Skeletal muscle tissue (tissue), 3 donors: ENCODE measurements at regions not wholly inside any gene's neighbourhood (a gene's known extent, or its start where the extent isn't known, plus 50 kb on each side); places are given as distances from the start of the nearest gene placed in this dataset.

ENCODE experiments used
- H3K27ac ChIP-seq: one replicate; pipeline ENCODE4 v1.7.0; 2013; ENCODE audit warnings: mild to moderate bottlenecking, low read depth, low read length, inconsistent platforms
- H3K27me3 ChIP-seq, 3 donors: one replicate each; pipeline ENCODE4 v1.7.0; 2013; ENCODE audit warnings: low read length in 3 of 3; ENCODE audit not compliant: control insufficient read depth in 3 of 3, insufficient read depth in 3 of 3
- H3K36me3 ChIP-seq, 3 donors: one replicate each; pipeline ENCODE4 v1.7.0; 2013; ENCODE audit warnings: low read length in 3 of 3; ENCODE audit not compliant: control insufficient read depth in 3 of 3, insufficient read depth in 3 of 3
- H3K4me1 ChIP-seq, 3 donors: one replicate each; pipeline ENCODE4 v1.7.0; 2013; ENCODE audit warnings: low read length in 3 of 3, mild to moderate bottlenecking in 3 of 3; ENCODE audit not compliant: control insufficient read depth in 3 of 3, insufficient read depth in 3 of 3
- H3K4me3 ChIP-seq, 3 donors: one replicate each; pipeline ENCODE4 v1.7.0; 2013; ENCODE audit warnings: low read length in 3 of 3
- H3K9ac ChIP-seq, 3 donors: one replicate each; pipeline ENCODE4 v1.7.0; 2013; ENCODE audit warnings: low read length in 3 of 3, mild to moderate bottlenecking in 3 of 3, moderate library complexity in 2 of 3, low read depth in 1 of 3
- H3K9me3 ChIP-seq, 3 donors: one replicate each; pipeline ENCODE4 v1.7.0; 2013; ENCODE audit warnings: low read length in 3 of 3; ENCODE audit not compliant: control insufficient read depth in 3 of 3
- donor health status: Osteomylitis.

DNA sequence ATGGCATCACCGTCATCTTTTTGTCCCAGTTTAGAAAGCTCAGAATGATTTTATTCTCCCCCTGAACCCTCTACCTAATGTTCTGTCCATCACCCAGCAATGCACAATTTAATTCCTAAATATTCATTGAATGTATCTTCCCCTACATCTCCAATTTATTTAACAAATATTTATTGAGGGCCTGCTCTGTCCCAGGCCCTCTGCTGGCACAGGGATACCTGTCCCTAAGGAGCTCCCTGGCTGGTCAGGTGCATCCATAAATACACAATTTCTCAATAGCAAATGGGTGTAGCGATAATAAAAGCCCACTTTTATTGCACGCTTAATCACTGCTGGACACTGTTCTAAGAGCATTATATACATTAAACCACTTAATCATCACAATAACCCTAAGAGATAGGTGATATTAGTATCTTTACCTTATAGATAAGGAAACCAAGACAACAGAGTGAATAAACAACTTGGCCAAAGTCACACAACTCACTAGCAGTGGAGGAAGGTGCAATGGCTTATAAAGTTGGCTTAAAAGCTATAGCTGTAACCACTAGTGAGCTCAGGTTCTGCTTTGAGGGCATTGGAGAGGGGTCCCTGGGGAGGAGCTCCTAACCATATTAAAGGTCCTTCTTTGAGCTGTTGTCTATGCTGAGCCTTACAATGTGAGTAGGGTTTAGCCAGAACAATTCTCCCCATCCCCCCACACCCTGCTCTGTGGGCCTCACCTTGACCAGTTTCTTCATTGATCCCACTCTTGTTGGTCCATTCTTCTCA lies 126.3 kb upstream of the JUN start:
- Histone ChIP-seq H3K27me3 (no peaks in the 10 kb centered on the region), H3K4me3 (no peak overlapping the region), H3K36me3 (no peaks in the 10 kb centered on the region)

DNA sequence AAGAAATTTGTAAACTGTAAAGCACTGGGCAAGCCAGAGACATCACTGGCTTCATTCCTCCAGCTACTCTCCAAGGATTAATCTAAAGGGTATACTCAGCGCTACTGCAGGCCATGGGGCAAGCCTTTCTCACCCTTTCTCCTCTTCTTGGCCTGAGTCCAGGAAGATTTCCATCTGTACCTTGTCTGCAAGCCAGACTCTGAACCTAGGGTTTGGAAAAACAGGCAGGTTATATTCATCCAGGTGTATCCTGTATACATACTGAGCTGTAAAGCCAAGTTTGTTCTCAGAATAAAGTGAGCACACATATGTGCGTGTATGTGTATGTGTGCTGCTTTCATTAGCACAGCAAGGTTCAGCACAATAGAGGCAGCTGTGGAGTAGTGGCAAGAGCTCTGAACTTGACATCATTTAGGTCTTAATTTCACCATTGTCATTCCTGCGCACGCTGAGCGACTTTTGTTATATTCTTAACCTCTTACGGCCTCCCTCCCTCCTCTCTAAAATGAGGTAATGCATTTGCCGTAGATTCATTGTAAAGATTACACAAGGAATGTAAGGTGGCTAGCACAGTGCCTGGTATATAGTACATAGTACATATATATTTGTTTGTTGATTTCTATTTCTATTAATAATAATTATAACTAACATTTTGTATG lies 128.1 kb upstream of the JUN start:
- Histone ChIP-seq H3K9me3 (no peaks in the 10 kb centered on the region), H3K4me3 (no peak overlapping the region), H3K27ac (no peak overlapping the region), H3K4me1 (peaks cover 0 to 8% (median 0%) of the 10 kb centered on the region in 3 donors), H3K27me3 (no peaks in the 10 kb centered on the region), H3K36me3 (no peaks in the 10 kb centered on the region), H3K9ac (no peak overlapping the region)

More for the DNA sequence above, 126.3 kb upstream of the JUN start:
- no peaks in the 10 kb centered on the region for H3K9me3 ChIP-seq
- H3K4me1 ChIP-seq: peaks cover 0 to 8% (median 0%) of the 10 kb centered on the region in 3 donors
- no peak overlapping the region for H3K9ac ChIP-seq
- H3K27ac ChIP-seq: no peak overlapping the region

DNA sequence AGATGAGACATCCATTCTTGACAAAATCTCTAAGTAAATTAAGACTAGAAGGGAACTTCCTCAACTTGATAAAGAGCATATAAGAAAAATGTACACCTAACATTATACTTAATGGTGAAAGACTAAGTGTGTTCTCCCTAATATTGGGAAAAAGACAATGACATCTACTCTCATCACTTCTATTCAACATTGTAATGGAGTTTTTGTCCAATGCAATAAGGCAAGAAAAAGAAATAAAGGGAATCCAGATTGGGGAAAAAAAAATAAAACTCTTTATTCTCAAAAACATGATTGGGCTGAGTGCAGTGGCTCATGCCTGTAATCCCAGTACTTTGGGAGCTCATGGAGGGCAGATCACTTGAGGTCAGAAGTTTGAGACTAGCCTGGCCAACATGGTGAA lies 131.1 kb upstream of the JUN start:
- no peaks in the 10 kb centered on the region for H3K9me3 ChIP-seq
- no peaks in the 10 kb centered on the region for H3K36me3 ChIP-seq
- H3K4me1 ChIP-seq: peaks cover 0 to 4% (median 0%) of the 10 kb centered on the region in 3 donors
- no peak overlapping the region for H3K9ac ChIP-seq
- no peaks in the 10 kb centered on the region for H3K27me3 ChIP-seq
- H3K4me3 ChIP-seq: no peak overlapping the region
- H3K27ac ChIP-seq: no peak overlapping the region

DNA sequence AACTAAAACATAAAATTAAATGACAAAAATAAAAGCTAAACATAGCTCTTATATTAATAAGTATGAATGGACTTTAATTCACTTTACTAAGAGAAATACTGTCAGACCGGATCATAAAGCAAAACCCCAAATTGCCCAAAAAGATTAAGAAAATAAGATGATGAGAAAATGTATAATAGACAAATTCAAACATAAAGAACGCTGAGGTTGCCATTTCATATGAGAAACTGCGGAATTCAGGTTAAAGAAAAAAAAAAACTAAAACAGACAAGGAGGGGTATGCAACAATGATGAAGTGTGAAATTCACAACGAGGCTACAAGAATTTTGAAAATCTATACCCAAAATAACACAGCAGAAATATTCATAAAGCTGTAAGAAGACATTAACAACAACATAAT lies 133.6 kb upstream of the JUN start:
- Histone ChIP-seq H3K4me1 (peaks cover 3 to 7% (median 6%) of the 10 kb centered on the region in 3 donors), H3K9me3 (no peaks in the 10 kb centered on the region), H3K9ac (no peak overlapping the region)

DNA sequence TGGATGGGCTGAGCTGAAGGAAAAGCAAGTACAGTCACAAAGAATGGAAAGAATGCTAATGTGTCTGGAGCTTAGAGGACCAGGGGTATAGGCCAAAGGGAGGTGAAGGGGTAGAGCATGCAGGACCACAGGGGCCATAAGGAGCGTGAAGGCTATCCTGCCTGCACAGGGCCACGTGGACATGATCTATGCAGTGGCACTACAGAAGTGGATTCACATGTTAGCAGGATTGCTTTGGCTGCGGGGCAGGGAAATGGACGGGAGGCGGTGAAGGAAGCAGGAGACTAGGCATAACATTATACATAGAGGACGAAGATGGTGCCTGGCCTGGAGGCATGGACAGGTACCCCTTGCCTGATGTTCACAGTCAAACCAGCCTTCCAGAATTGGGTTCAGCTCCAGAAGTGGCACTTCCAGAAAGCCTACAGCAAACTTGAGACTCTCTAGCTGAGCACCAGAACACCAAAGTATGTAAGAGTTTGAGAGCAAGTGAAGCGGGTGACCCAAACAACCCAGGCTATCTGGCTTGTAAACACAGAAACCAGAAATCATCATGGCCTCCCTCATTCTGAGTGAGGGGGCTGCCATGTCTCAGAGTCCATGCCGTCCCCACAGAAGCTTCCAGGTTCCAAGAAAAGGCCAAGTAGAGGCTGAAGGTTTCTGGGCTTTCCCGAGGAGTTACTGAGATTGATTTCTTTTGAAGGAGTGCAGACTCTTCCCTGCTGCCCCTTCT lies 135.5 kb upstream of the JUN start:
- Histone ChIP-seq H3K9me3 (no peaks in the 10 kb centered on the region), H3K27me3 (no peaks in the 10 kb centered on the region), H3K4me1 (peaks cover 7 to 15% (median 11%) of the 10 kb centered on the region in 3 donors), H3K27ac (no peak overlapping the region), H3K4me3 (no peak overlapping the region), H3K9ac (no peak overlapping the region), H3K36me3 (no peaks in the 10 kb centered on the region)

More for the DNA sequence above, 133.6 kb upstream of the JUN start:
- Histone ChIP-seq H3K36me3 (no peaks in the 10 kb centered on the region), H3K27ac (no peak overlapping the region), H3K27me3 (no peaks in the 10 kb centered on the region), H3K4me3 (no peak overlapping the region)

DNA sequence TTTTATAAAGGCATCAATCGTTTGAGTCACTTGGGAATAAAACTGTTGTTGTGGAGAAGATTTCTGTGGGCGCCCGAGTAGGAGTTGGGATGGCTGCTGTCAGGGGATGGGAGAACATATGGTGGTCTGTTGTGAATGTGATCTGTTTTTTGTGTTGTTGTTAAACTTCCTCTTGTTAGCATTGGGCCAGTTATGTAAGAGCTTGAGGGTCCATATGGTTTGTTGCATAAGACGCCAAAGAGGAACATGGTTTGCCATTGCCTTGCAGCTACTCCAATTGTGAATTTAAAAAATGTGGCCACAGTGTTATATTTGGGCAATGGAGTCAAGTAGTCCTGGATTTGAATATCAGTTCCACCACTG lies 136.1 kb upstream of the JUN start:
- Histone ChIP-seq H3K27ac (no peak overlapping the region), H3K4me1 (peaks cover 7 to 15% (median 11%) of the 10 kb centered on the region in 3 donors), H3K36me3 (no peaks in the 10 kb centered on the region), H3K27me3 (no peaks in the 10 kb centered on the region), H3K9me3 (no peaks in the 10 kb centered on the region), H3K9ac (no peak overlapping the region), H3K4me3 (no peak overlapping the region)

DNA sequence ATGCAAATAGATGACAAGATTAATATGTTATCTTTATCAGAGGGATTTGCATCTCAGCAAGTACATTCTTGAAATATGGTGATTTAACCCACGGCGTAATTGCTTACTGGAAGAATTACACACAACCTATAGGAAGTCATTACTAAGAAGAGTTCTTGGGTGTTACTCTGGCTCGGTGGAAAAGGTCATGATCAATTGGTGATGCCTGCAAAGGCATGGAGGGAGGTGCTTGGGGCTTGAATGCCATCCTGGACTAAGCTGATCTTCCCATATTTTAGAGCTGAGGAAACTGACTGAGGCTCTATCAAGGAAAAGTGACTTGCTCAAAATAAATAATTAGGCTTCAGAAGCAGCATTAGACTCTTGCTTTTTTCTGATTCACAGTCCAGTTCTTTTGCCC lies 137.5 kb upstream of the JUN start:
- H3K4me3 ChIP-seq: no peak overlapping the region
- no peaks in the 10 kb centered on the region for H3K27me3 ChIP-seq
- no peaks in the 10 kb centered on the region for H3K9me3 ChIP-seq
- H3K4me1 ChIP-seq: peaks cover 7 to 19% (median 11%) of the 10 kb centered on the region in 3 donors
- H3K9ac ChIP-seq: no peak overlapping the region
- H3K27ac ChIP-seq: no peak overlapping the region
- no peaks in the 10 kb centered on the region for H3K36me3 ChIP-seq

DNA sequence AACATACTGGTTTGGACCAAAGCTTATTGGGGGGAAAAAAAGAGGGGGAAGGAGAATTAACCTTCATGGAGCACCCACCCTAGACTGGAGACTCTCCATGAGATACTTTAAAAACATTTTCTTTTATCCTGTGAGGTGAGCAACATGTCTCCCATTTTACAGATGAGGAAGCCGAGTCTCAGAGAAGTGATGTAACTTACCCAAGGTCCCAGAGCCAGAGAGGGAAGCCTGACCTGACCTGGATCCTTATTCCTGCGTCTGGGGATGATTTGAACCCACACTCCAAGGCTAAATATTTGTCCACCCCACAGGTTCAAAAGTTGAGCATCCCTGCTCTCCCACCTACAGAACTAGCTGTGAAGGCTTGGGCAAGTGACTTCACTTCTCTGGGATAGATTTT lies 137.9 kb upstream of the JUN start:
- no peaks in the 10 kb centered on the region for H3K27me3 ChIP-seq
- no peak overlapping the region for H3K9ac ChIP-seq
- H3K9me3 ChIP-seq: no peaks in the 10 kb centered on the region
- no peak overlapping the region for H3K4me3 ChIP-seq
- no peak overlapping the region for H3K27ac ChIP-seq
- no peaks in the 10 kb centered on the region for H3K36me3 ChIP-seq
- peaks cover 7 to 21% (median 11%) of the 10 kb centered on the region in 3 donors for H3K4me1 ChIP-seq

DNA sequence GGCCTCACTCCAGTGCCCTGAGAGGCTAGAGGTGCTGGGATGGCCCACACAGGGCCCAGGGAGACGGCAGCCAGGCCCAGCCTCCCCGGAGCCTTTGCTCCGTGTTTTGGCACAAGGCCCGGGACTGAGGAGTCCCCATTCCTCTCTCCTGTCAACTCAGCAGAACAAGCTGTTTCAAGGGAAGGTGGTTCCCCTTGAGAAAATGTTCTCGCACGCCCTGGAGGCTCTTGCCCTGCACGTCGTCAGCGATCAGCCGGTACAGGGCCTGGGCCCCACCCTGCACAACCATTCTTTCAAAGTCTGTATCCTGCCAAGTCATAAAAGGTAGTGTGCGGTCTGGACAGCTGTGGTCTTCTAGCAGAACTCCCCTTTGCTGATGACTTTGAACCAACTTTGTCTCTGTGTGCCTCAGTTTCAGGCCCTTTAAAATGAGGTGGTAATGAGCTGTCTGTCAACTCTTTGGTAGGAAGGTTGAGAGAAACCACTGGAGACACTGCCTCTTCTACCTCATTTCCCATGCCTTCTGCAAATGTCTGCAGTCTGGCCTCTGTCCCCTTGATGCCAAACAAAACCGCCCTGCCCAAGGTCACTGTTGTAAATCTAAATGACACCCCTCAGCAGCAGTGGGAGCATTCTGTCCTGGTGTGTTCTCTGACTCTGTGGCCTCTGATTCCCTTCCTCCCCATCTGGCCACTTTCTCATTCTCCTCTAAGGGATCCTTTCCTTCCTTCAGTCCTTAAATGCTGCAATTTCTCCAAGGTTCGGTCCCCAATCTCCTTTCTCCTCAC lies 138.6 kb upstream of the JUN start:
- Histone ChIP-seq H3K36me3 (no peaks in the 10 kb centered on the region), H3K9ac (no peak overlapping the region), H3K27ac (no peak overlapping the region)

More for the DNA sequence above, 138.6 kb upstream of the JUN start:
- Histone ChIP-seq H3K4me1 (peaks cover 7 to 25% (median 11%) of the 10 kb centered on the region in 3 donors), H3K4me3 (no peak overlapping the region), H3K9me3 (no peaks in the 10 kb centered on the region), H3K27me3 (no peaks in the 10 kb centered on the region)
